HCT116 (cell line): ENCODE measurements at regions not wholly inside any gene's neighbourhood (a gene's known extent, or its start where the extent isn't known, plus 50 kb on each side); places are given as distances from the start of the nearest gene placed in this dataset.

Experiments used
- ATAC-seq: fragments of 200-7000 bp; cut with Tn5 transposase; 2 replicates; pipeline ENCODE4 v1.9.1; 2020; ENCODE audit warnings: mild to moderate bottlenecking, moderate library complexity
- BruUV-seq: library from RNA; stranded (reverse); fragments of 400-500 nt; replicated peaks from 2 replicates; lab custom pipeline; 2021; lab: Mats Ljungman, UMichigan
- CTCF ChIA-PET: fragments of 300-600 bp; sonication (Branson Sonifier 250); formaldehyde crosslinking; loops from one replicate; lab custom pipeline; 2021; ENCODE audit warnings: antibody characterized with exemption; lab: Charles Lee
- POLR2A ChIA-PET: fragments of 300-600, 350-600 bp; sonication (Branson Sonifier 250); formaldehyde crosslinking; loops from one replicate; lab custom pipeline; 2021; ENCODE audit warnings: antibody characterized with exemption; lab: Charles Lee
- RAD21 ChIA-PET, 2 experiments: fragments of 300-600 bp; sonication (Branson Sonifier 250); formaldehyde crosslinking; loops; one replicate each; lab custom pipeline; 2023; ENCODE audit warnings: low total read pairs in 2 of 2; ENCODE audit not compliant: uncharacterized antibody in 2 of 2, unreplicated experiment in 2 of 2, low non-redundant PET in 1 of 2; lab: Charles Lee
- DNase-seq: peaks from one replicate; pipeline ENCODE4 v3.0.0-alpha.2; 2010; ENCODE audit warnings: low read depth, low spot score
- H2AFZ ChIP-seq: fragments of 200-600 bp; shearing (Covaris generic), sonication (generic); 2 replicates; pipeline ENCODE4 v1.6.1; 2017; ENCODE audit warnings: low read depth, mixed run types, mixed read lengths, antibody characterized with exemption, low read length; ENCODE audit not compliant: poor library complexity, severe bottlenecking
- H3K27ac ChIP-seq: 2 replicates; pipeline ENCODE4 v1.5.1; 2012; ENCODE audit warnings: low read depth, low read length
- H3K27me3 ChIP-seq: fragments of 200-600 bp; sonication (generic); 2 replicates; pipeline ENCODE4 v1.6.1; 2016; ENCODE audit warnings: mixed run types, low read length, mixed read lengths; ENCODE audit not compliant: insufficient read depth
- H3K36me3 ChIP-seq, 2 experiments: fragments of 200-500 bp in 1 of 2; fragments of 200-600 bp in 1 of 2; sonication (Bioruptor generic) in 1 of 2; sonication (generic) in 1 of 2; 2 replicates each; pipeline versions ENCODE4 v1.5.1 to v1.6.1; 2014 to 2016; ENCODE audit warnings: low read length in 2 of 2, inconsistent platforms in 1 of 2, mixed read lengths in 1 of 2, mixed run types in 1 of 2; ENCODE audit not compliant: insufficient read depth in 2 of 2, control insufficient read depth in 1 of 2
- H3K4me1 ChIP-seq, 2 experiments: fragments of 200-600 bp in 1 of 2; sonication (generic) in 1 of 2; 2 replicates each; pipeline versions ENCODE4 v1.5.1 to v1.6.1; 2012 to 2017; ENCODE audit warnings: low read length in 2 of 2, inconsistent platforms in 1 of 2, mild to moderate bottlenecking in 1 of 2, mixed read lengths in 1 of 2, mixed run types in 1 of 2, moderate library complexity in 1 of 2; ENCODE audit not compliant: insufficient read depth in 2 of 2, control insufficient read depth in 1 of 2
- H3K4me2 ChIP-seq: fragments of 200-600 bp; sonication (generic); 2 replicates; pipeline ENCODE4 v1.6.1; 2017; ENCODE audit warnings: mixed run types, low read length, mixed read lengths
- H3K4me3 ChIP-seq, 2 experiments: fragments of 200-600 bp in 1 of 2; sonication (generic) in 1 of 2; replicated peaks in 1 of 2; 2 replicates each; pipeline ENCODE4 v1.5.1; 2011 to 2016; ENCODE audit warnings: low read length in 2 of 2, control low read depth in 1 of 2, low read depth in 1 of 2, mild to moderate bottlenecking in 1 of 2, mixed read lengths in 1 of 2, mixed run types in 1 of 2
- H3K79me2 ChIP-seq: fragments of 200-600 bp; sonication (generic); 2 replicates; pipeline ENCODE4 v1.6.1; 2017; ENCODE audit warnings: mild to moderate bottlenecking, mixed run types, low read length, moderate library complexity, mixed read lengths; ENCODE audit not compliant: insufficient read depth
- H3K9ac ChIP-seq: fragments of 200-600 bp; sonication (generic); 2 replicates; pipeline ENCODE4 v1.6.1; 2016; ENCODE audit warnings: low read length, mixed read lengths
- H3K9me2 ChIP-seq: fragments of 200-600 bp; sonication (generic), shearing (Covaris generic); 2 replicates; pipeline ENCODE4 v1.6.1; 2017; ENCODE audit warnings: mixed run types, mild to moderate bottlenecking, moderate library complexity; ENCODE audit not compliant: insufficient read depth
- H3K9me3 ChIP-seq, 2 experiments: fragments of 200-500 bp in 1 of 2; fragments of 200-600 bp in 1 of 2; sonication (Bioruptor generic) in 1 of 2; sonication (generic) in 1 of 2; 2 replicates each; pipeline ENCODE4 v1.6.1; 2014 to 2017; ENCODE audit warnings: low read length in 2 of 2, mixed read lengths in 2 of 2, inconsistent platforms in 1 of 2, low read depth in 1 of 2, mild to moderate bottlenecking in 1 of 2, mixed run types in 1 of 2, moderate library complexity in 1 of 2; ENCODE audit not compliant: control insufficient read depth in 1 of 2, insufficient read depth in 1 of 2
- H4K20me1 ChIP-seq: fragments of 200-600 bp; sonication (generic), shearing (Covaris generic); 2 replicates; pipeline ENCODE4 v1.6.1; 2017; ENCODE audit warnings: mixed run types, mild to moderate bottlenecking, moderate library complexity; ENCODE audit not compliant: insufficient read depth
- CBX3 ChIP-seq: IDR thresholded peaks from 2 replicates; pipeline ENCODE4 v1.6.1; 2012; ENCODE audit warnings: low read depth
- CEBPB ChIP-seq: IDR thresholded peaks from 2 replicates; pipeline ENCODE4 v1.6.1; 2012; ENCODE audit warnings: low read depth
- CTCF ChIP-seq, 3 experiments: fragments of 200-600 bp in 1 of 3; sonication (generic) in 1 of 3; IDR thresholded peaks in 2 of 3; conservative IDR thresholded peaks in 1 of 3; 2 replicates each; pipeline ENCODE4 v1.5.1; 2012 to 2017; ENCODE audit warnings: low read depth in 2 of 3, low read length in 2 of 3, antibody characterized with exemption in 1 of 3, borderline replicate concordance in 1 of 3, control low read depth in 1 of 3, mild to moderate bottlenecking in 1 of 3, mixed read lengths in 1 of 3, mixed run types in 1 of 3, moderate library complexity in 1 of 3; ENCODE audit not compliant: insufficient read depth in 1 of 3
- EZH2 ChIP-seq: fragments of 200-600 bp; sonication (generic); IDR thresholded peaks from 2 replicates; pipeline ENCODE4 v1.6.1; 2017; ENCODE audit warnings: antibody characterized with exemption, mixed run types
- EZH2phosphoT487 ChIP-seq: fragments of 200-600 bp; IDR thresholded peaks from 2 replicates; pipeline ENCODE4 v1.6.1; 2018; ENCODE audit warnings: antibody characterized with exemption, borderline replicate concordance
- FOSL1 ChIP-seq: IDR thresholded peaks from 2 replicates; pipeline ENCODE4 v1.6.1; 2012; ENCODE audit warnings: low read depth
- JUND ChIP-seq: IDR thresholded peaks from 2 replicates; pipeline ENCODE4 v1.6.1; 2012
- MAX ChIP-seq: IDR thresholded peaks from 2 replicates; pipeline ENCODE4 v1.6.1; 2012
- RAD21 ChIP-seq: IDR thresholded peaks from 2 replicates; pipeline ENCODE4 v1.6.1; 2012; ENCODE audit warnings: low read depth, mild to moderate bottlenecking
- REST ChIP-seq: IDR thresholded peaks from 2 replicates; pipeline ENCODE4 v1.6.1; 2012; ENCODE audit warnings: low read depth
- SP1 ChIP-seq: IDR thresholded peaks from 2 replicates; pipeline ENCODE4 v1.6.1; 2012; ENCODE audit warnings: low read depth
- SRF ChIP-seq: IDR thresholded peaks from 2 replicates; pipeline ENCODE4 v1.6.1; 2012; ENCODE audit warnings: low read depth
- ZFX ChIP-seq: fragments of 450-650 bp; IDR thresholded peaks from 2 replicates; pipeline ENCODE4 v1.6.1; 2017
- ZNF274 ChIP-seq: fragments of 200-500 bp; sonication (Bioruptor generic); IDR thresholded peaks from 2 replicates; pipeline ENCODE4 v1.6.1; 2014; ENCODE audit warnings: mild to moderate bottlenecking, low read depth, low read length, inconsistent platforms
- intact Hi-C: fragments of 100-400 bp; cut with micrococcal nuclease; formaldehyde crosslinking; loops from 2 replicates; pipeline ENCODE4 v1.10.0; 2022

- TF ChIP-seq ZFX (no peak), EZH2phosphoT487 (no peak), SP1 (no peak), ZNF274 (no peak), EZH2 (no peak), CBX3 (no peak), SRF (no peak), FOSL1 (no peak)
Observed at GRCh38 chr5:20158006-20158405, 170.0 kb upstream of the CDH18 start (continued).

- ChIA-PET RAD21 (no interaction called here), POLR2A (no interaction called here)
- ATAC-seq, result no peak
- Histone ChIP-seq H3K4me2 (no peak overlapping the region), H3K4me3 (no peak overlapping the region), H4K20me1 (no peaks in the 10 kb centered on the region), H3K9me3 (peaks cover 15 to 30% of the 10 kb centered on the region in 2 experiments; a peak in 3 of 4 replicates), H3K4me1 (no peaks in the 10 kb centered on the region), H3K9ac (no peak overlapping the region)
- BruUV-seq, result no TSS peak
- TF ChIP-seq RAD21, result no peak
- TF ChIP-seq CEBPB, result no peak
- TF ChIP-seq CTCF (IDR thresholded peaks at IDR 0.05 in 2 of 3, conservative IDR thresholded peaks at IDR 0.05 in 1 of 3; ENCODE audit: borderline replicate concordance in 1 of 3, insufficient read depth in 1 of 3, low read depth in 2 of 3, low read length in 2 of 3), result no peak
- TF ChIP-seq SRF, result no peak
- no peak for TF ChIP-seq ZFX
- TF ChIP-seq MAX, result no peak
- TF ChIP-seq REST, result no peak
- no peak for TF ChIP-seq JUND
- TF ChIP-seq CBX3, result no peak
- no peak for TF ChIP-seq ZNF274
- TF ChIP-seq, all 23 proteins: peak for 0
- H2AFZ ChIP-seq, result no peak overlapping the region
- H3K79me2 ChIP-seq, result no peaks in the 10 kb centered on the region
- H3K27me3 ChIP-seq, result no peaks in the 10 kb centered on the region
- no peak for DNase-seq
- H3K9me2 ChIP-seq, result no peaks in the 10 kb centered on the region
- H3K36me3 ChIP-seq, result no peaks in the 10 kb centered on the region
- no peak overlapping the region for H3K27ac ChIP-seq
- intact Hi-C loops, result no loop called here
- CTCF ChIA-PET, result no interaction called here
Observed at GRCh38 chr5:20157089-20157488, 169.1 kb upstream of the CDH18 start.
